HG03108 (cell line): ENCODE measurements at regions not wholly inside any gene's neighbourhood (a gene's known extent, or its start where the extent isn't known, plus 50 kb on each side); places are given as distances from the start of the nearest gene placed in this dataset.
"Not testable (repeated sequence)": the region's sequence is repeated elsewhere in the genome, so short reads cannot be mapped to it uniquely, and the experiment has no call there.

Experiments
- ATAC-seq: cut with Tn5 transposase; IDR thresholded peaks from one replicate; pipeline ENCODE4 v1.9.1; 2021; ENCODE audit warnings: moderate library complexity; ENCODE audit not compliant: unreplicated experiment

DNA sequence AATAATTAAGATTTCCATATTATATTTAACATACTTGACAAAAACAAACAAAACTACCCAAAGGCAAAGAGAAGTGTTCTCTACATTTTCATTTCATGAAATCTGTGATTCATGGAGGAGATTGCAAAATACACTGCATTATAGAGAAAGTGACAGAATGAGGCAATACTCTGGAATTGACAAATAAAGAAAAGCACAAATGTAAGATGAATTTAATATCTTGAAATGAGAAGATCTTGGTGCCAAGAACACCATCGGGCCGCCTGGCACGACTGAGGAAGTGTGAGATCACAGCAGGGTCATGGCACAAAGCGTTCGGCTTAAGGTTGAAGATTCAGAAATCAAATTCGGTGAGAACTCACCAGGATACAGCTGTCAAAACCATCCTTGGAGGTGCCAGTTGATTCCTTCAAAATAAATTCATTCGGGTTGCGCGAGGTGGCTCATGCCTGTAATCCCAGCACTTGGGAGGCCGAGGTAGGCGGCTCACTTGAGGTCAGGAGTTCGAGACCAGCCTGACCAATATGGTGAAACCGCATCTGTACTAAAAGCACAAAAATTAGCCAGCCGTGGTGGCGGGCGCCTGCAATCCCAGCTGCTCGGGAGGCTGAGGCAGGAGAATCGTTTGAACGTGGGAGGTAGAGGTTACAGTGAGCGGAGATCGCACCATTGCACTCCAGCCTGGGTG is 174.0 kb upstream of the PFKP start:
- ATAC-seq: no peak

DNA sequence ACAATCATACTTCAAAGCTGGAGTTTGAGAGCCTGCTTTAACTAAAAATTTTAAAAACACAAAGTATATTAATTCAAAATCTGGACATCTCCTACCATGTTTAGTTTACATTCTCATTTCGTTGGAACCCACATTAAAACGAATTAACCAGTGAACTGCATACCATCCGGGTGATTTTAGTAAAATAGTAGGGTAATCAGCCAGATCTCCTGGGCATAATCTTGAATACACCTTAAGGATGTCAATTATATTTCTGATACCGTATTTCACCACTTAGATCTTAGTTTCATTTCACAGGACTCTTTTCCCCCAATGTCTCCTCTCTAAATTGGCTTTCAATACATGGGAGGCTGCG is 175.6 kb upstream of the PFKP start:
- ATAC-seq: no peak

DNA sequence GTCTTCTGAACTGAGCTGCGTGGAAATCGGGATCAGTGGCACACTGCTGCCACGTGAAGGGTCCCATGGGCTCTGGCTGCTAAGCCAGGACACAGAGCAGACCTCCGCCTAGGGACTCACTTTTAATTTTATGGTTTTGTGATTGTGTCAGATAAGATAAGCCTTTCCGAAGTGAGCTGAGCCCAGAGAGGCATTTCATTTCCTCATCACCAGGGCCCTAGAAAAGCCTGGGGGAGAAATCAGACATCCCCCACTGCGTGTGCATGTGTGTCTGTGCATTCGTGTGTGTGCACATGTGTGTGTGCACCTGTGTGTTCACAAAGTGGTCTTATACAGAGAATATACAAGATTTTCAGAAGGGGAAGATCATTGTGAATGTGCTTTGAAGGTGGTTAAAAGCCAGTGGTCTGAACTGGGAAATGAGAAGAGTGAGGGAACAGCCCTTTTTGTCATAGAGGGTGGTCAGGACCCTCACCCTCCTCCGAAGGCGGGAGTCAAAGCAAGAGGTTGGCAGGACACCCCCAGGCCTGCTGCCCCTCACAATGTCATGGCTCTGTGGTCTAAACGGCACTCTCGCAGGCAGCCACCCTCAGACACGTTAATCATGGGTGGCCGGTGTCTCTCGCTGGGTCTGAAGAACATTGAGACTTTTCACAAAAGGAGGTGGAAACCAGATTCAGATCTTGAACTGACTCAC is 176.1 kb upstream of the PFKP start:
- no peak for ATAC-seq

DNA sequence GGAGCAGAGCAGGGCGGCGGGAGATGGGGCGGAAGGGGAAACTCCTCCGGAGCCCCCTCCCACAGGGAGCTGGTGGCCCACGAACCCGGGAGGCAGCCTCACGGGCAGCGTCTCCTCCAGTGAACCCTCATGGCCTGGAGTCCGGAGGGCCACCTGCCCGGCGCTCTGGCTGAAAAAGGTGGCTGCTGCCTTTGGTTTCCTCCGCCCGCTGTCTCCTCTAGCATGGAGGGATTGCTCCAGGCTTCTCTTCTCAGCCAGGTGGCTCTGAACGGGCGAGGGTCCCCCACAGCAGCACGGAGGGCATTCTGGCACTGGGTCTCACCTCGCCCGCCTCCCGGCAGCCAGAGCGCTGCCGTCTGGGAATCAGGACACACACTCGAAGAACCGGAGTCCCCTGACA is 177.3 kb upstream of the PFKP start:
- no peak for ATAC-seq

DNA sequence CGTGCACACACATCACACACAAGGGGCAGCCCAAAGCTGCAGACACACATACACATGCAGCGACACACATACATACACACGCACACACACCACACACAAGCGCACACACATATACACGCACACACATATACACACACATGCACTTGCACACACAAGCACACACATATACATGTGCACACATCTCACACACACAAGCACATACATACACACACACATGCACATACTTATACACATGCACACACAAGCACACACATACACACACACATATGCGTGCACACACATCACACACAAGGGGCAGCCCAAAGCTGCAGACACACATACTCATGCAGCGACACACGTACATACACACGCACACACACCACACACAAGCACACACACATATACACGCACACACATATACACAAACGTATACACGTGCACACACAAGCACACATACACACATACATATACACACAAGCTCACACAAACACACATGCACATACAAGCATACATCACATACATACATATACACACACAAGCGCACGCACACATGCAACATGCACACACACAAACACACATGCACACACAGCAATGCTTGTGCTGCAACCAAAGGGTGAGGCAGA is 178.8 kb upstream of the PFKP start:
- no peak for ATAC-seq

DNA sequence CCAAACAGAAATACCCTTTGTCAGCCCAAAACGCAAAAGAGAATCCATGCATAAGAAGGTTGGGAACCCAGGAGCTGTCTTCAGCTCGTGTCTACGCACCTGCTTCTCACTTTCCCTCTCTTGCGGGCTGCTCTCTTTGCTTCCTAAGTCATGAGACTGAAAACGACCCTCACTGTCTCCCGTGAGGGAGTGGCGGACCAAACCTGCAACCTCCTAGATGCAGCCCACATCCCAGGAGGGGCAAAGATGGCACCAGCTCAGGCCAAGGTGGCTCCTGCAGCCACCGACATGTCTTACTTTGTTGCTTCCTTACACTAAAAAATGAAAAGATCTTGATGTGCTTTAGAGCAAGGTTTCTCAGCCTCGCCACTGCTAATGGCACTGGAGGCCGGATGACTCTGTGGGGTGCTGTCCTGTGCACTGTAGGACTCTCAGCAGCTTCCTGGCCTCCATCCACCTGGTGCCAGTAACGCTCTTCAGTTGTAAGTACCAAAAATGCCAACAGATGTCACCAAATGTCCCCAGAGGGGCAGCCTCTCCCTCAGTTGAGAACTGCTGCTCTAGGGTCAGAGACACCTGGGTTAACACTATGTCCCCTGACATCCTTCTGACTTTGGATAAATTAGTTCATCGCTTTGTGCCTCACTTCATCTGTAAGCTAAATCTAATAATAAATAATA is 179.8 kb upstream of the PFKP start:
- no peak for ATAC-seq

DNA sequence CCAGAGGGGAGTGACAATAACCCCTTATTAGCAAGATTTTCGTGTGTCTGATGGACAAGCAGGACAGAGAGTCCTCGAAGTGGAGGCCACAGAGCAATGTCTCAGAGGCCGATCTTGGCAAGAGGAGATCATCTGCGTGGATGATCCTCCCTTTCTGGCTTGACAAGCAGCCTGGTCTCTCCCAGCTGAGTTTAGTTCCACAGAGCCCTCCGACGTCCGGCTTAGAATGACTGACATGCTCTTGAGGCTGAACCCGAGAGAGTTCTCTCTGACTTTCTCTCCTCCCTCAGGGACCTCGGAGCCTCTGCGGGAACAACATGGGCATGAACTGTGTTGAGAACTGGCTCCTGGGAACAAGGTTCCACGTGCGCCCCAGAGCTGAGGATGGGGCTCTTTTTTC is 180.7 kb upstream of the PFKP start:
- no peak for ATAC-seq

DNA sequence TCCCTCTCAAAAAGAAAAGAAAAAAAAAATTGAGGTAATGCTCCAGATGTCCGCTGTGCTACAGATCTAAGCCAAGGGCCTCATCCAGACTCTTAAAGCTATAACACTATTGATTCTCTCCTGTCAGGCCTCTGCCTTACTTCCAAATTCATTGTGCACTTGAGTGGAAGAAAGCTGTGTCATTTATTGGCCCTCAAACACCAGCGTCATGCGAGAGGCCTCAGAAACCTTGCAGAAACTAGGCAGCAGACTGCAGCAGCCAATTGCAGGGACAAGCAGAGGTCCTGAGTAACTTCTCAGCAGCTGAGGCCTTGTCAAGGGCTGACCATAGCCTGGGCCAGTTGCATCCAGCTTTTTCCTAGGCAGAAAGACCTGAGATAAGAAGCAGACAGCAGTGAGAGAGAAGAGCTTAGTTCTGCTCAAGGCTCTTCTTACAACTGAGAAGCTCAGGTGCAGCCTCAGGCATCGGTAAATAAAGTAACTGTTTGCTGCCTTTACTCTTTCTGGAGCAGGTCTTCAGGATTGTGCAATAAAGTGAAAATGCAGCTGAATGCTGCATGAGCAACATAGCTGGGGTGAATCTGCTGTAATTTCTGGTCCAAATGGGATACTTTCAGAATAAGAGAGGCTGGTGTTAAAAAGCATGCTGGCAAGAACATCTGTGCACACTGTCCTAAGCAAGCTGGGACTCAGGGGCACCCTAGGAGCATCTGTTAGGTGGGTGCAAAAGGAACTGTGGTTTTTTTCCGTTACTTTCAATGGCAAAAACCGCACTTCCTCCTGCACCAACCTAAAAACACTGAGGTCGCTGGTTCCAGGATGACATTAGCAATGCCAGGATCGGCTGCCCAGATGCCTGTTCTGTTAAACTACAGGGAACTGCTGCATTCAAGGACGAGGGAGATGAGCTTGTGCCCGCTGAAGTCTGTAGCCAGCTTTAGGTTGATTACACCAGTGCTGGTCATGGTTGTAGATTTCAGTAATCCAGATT is 181.8 kb upstream of the PFKP start:
- no peak for ATAC-seq

DNA sequence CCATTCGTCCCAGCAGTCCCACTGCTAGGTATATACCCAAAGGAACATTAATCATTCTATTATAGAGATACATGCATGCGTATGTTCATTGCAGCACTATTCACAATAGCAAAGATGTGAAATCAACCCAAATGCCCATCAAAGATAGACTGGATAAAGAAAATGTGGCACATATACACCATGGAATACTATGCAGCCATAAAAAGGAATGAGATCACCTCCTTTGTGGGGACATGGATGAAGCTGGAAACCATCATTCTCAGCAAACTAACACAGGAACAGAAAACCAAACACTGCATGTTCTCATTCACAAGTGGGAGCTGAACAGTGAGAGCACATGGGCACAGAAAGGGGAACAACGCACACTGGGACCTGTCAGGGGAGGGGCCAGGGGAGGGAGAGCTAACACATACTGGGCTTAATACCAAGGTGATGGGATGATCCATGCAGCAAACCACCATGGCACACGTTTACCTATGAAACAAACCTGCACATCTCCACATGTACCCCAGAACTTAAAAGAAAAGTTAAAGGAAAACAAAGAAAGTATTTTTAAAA is 183.3 kb upstream of the PFKP start:
- not testable (repeated sequence) for ATAC-seq

DNA sequence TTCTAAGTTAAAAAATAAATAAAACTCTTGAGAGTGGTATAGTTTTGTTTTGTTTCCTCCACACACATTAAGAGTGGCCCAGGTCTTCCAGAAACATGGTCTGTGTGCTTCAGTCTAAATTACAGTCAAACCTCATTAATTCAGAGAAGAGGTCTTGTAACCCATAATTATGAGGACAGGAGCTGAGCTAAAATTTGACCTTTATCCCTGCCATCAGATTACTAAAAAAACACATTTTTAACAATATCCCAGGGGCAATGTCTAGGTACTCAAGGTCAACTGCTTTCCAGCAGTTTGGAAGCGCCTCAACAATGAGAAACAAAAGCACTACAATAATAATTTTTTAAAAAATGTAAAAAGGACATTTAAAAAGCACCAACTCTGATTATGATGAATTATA is 184.1 kb upstream of the PFKP start:
- no peak for ATAC-seq

DNA sequence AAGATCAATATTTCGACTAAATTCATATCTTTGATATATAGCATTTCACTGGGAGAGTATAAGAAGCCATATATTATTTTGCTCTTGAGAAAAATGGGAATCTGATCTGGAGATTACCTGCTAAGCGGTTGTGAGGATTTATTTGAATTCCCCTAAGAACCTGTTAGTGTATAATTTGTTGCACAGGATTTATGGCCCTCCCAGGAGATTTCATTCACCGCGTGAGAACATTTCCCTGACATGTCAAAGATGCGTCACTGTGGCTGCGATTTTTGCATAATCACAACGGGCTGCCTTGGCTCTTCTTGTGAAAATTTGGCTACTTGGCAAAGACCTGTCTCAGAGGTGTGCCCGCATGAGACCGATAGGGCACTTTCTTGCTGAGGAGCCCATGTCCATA is 184.7 kb upstream of the PFKP start:
- no peak for ATAC-seq

DNA sequence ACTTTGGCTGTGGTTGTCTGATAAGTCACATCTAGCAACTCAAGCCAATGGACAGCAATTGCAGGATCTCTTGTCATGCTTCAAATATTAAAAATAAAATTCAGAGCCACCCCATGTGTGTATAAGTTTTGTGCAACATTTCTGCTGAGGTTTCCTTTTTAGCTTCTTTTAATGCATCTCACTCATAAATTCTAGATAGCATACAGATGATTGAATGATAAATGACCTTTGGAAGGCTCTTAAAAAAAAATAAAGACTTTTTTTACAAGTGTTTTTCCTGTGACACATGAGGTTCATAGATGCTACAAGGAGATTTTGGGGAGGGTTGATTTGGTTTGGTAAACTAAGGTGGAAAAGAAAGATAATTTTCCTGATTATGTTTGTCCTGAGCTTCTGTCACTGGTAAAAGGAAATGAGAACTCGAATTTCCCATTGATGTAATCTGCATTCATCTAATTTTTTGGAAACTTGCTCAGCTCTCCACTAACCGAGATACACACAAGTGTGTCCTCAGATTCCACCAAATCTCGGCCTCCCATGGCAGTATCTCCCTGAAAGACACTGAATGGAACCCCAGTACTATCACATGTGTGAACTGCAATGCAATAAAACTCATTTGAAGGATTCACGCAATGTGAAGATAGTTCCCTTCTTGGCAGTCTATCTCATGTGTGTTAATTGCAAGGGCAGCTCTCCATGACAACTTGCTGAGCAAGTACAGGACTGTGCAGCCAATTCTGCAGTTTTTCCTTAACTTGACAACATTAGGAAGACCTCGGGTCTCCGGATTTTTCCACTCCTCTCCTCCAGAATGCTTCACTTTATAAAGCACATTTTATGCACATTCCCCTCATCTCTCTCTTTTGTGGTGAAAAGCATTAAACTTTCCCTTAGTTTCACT is 185.4 kb upstream of the PFKP start:
- ATAC-seq: no peak

DNA sequence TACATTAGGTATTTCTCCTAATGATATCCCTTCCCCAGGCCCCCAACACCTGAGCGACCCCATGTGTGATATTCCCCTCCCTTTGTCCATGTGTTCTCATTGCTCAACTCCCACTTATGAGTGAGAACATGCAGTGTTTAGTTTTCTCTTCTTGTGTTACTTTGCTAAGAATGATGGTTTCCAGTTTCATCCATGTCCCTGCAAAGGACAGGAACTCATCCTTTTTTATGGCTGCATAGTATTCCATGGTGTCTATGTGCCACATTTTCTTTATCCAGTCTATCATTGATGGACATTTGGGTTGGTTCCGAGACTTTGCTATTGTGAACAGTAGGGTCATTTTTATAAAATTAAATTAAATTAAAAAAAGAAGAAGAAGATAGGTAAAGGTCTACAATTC is 187.3 kb upstream of the PFKP start:
- not testable (repeated sequence) for ATAC-seq

DNA sequence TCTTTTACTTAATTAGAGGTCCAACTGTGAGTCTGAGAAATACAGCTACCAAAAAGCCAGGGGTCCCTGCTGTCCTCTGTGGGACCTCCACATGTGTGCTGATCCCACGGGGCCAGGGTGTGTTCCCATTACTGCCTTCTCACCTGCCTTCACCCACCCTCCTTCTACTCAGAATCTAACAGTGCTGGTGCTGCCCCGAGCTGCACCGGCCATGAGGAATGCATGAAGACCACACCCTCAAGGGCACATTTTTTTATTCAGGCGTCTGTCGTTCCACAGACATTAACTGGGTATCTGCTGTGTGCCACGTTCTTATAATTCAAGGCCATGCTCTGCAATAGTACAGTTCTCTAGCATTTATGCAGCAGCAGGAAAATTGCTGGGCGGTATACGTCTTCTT is 188.5 kb upstream of the PFKP start:
- ATAC-seq: no peak

DNA sequence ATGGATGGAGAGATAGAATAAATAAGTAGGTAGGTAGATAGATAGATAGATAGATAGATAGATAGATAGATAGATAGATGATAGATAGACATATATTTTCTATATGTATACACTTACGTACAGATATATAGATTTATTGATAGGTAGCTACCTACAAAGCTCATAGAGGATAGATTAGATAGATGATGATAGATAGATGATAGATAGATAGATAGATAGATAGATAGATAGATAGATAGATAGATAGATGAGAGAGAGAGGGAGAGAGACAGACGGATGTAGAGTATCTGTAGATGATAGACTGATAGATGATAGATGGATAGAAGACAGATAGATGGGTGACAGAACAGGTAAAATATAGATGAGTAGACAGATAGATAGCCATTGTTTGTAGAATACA is 191.3 kb upstream of the PFKP start:
- ATAC-seq: no peak

DNA sequence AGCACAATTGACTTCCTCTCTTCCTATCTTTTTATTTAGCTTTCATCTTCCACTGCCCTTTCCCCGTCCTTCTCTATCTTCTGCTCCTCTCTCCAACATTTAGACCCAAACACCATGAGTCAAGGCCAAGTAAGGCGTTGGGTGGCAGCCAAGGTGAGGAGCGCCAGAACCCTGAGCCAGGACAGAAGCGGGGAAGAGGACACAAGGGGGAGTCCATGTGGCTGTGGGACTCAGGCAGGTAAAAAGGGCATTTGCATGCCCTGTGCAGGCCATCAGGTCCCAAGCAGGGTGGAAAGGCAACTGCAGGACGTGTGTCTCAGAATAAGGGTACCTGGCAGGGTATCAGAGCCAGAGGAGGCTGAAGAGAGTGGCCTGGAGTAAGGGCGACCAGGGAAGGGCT is 192.4 kb upstream of the PFKP start:
- no peak for ATAC-seq

DNA sequence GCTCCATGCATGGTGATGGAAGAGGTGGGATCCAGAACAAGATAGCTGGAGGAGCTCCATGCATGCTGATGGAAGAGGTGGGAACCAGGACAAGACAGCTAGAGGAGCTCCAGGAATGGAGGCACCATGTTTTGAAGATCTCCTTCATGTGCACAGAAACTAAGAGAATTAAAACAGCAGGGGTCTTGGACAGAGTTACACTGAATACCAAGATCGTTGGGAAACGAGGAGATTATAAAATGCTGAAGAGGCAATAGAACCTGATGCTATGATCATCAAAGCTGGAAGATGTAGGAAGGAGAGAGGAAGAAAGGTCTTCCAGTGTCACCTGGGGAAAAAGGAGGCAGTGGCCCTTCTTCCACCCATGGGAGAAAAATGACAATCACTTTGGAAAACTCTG is 193.6 kb upstream of the PFKP start:
- ATAC-seq: no peak

DNA sequence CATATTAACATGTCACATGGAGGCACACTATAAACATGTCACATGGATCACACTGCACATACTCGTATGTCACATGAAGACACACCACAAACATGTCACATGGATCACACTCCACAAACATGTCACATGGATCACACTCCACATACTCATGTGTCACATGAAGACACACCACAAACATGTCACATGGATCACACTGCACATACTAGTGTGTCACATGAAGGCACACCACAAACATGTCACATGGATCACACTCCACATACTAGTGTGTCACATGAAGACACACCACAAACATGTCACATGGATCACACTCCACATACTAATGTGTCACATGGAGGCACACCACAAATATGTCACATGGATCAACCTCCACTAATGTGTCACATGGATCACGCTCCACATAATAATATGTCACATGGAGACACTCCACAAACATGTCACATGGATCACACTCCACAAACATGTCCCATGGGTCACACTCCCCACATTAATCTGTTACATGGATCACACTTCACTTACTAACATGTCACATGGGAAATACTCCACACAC is 195.6 kb upstream of the PFKP start:
- no peak for ATAC-seq

DNA sequence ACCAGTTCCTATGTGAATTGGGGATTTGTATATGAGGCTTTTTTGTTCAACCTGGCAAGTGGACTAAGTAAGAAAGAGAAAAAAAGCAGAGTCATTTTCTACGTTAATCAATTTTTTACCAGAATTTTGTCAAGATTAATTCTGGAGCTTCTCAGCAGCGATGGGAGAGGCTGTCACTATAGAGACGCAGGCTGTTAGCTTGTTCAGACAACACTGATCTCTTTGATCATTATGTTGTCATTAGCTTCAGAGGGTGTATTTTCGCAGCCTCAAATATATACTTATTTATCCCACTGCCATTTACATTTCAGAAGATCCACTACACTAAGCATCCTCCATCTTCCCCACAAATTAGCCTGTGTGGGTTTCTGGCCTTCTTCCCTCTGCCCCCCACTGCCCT is 196.7 kb upstream of the PFKP start:
- no peak for ATAC-seq
